NOMO-1 (cell line): ENCODE measurements at regions not wholly inside any gene's neighbourhood (a gene's known extent, or its start where the extent isn't known, plus 50 kb on each side); places are given as distances from the start of the nearest gene placed in this dataset.
A peak's percentile ranks its signal among the peaks of the same experiment; 100 is the strongest.
"Not testable (repeated sequence)": the region's sequence is repeated elsewhere in the genome, so short reads cannot be mapped to it uniquely, and the experiment has no call there.

Experiments used
- DNase-seq, 2 experiments: peaks; one replicate each; lab custom pipeline; 2025; ENCODE audit not compliant: unreplicated experiment in 2 of 2; lab: John Stamatoyannopoulos, UW

- DNase-seq: no peak
These were observed 203.3 kb upstream of the IMPG1 start for GRCh38 chr6:76275746-76276145.

GRCh38 chr6:76264468-76264867, 192.0 kb upstream of the IMPG1 start:
- no peak for DNase-seq

GRCh38 chr6:76262240-76262639, 189.8 kb upstream of the IMPG1 start:
- no peak for DNase-seq

GRCh38 chr6:76250666-76251065, 178.2 kb upstream of the IMPG1 start:
- DNase-seq: peak; percentile 90 to 97

GRCh38 chr6:76247527-76247926, 175.1 kb upstream of the IMPG1 start:
- DNase-seq: no peak

GRCh38 chr6:76240092-76240491, 167.6 kb upstream of the IMPG1 start:
- no peak for DNase-seq

- DNase-seq: peak; percentile 1 to 41
These were observed 158.2 kb upstream of the IMPG1 start for GRCh38 chr6:76230711-76231110.

GRCh38 chr6:76222189-76222588, 149.7 kb upstream of the IMPG1 start:
- DNase-seq: no peak

GRCh38 chr6:76221525-76221924, 149.1 kb upstream of the IMPG1 start:
- DNase-seq: no peak

GRCh38 chr6:76220805-76221204, 148.3 kb upstream of the IMPG1 start:
- no peak for DNase-seq

- DNase-seq: no peak
These were observed 145.1 kb upstream of the IMPG1 start for GRCh38 chr6:76217606-76218005.

- no peak for DNase-seq
These were observed 142.1 kb upstream of the IMPG1 start for GRCh38 chr6:76214546-76214945.

- peak; percentile 70 to 92 for DNase-seq
These were observed 102.3 kb upstream of the IMPG1 start for GRCh38 chr6:76174722-76175121.

GRCh38 chr6:76166874-76167273, 94.4 kb upstream of the IMPG1 start:
- DNase-seq: no peak

GRCh38 chr6:76166297-76166696, 93.8 kb upstream of the IMPG1 start:
- DNase-seq: no peak

GRCh38 chr6:76165471-76166221, 93.2 kb upstream of the IMPG1 start:
- no peak for DNase-seq

GRCh38 chr6:76162811-76163210, 90.3 kb upstream of the IMPG1 start:
- DNase-seq: no peak

GRCh38 chr6:76157800-76158199, 85.3 kb upstream of the IMPG1 start:
- DNase-seq: not testable (repeated sequence)

- DNase-seq: no peak
These were observed 63.0 kb upstream of the IMPG1 start for GRCh38 chr6:76135481-76135880.

- DNase-seq: no peak
These were observed 62.2 kb upstream of the IMPG1 start for GRCh38 chr6:76134651-76135050.

GRCh38 chr6:76124018-76124417, 51.6 kb upstream of the IMPG1 start:
- no peak for DNase-seq
